Activated CD4-positive, alpha-beta T cell treated with anti-CD3 and anti-CD28 coated beads, Interleukin-2, amount 10 ng/mL, durations not matched to agents 24 days and 14 days (primary cell): ENCODE measurements at regions not wholly inside any gene's neighbourhood (a gene's known extent, or its start where the extent isn't known, plus 50 kb on each side); places are given as distances from the start of the nearest gene placed in this dataset.
"Not testable (repeated sequence)": the region's sequence is repeated elsewhere in the genome, so short reads cannot be mapped to it uniquely, and the experiment has no call there.

Experiments
- DNase-seq: peaks from one replicate; pipeline ENCODE4 v3.0.0; 2022
- H3K27ac Mint-ChIP-seq: one replicate; pipeline ENCODE4 v1.8.0; 2022; ENCODE audit warnings: mild to moderate bottlenecking, mixed read lengths
- H3K27me3 Mint-ChIP-seq: one replicate; pipeline ENCODE4 v1.8.0; 2022; ENCODE audit warnings: mixed read lengths
- H3K36me3 Mint-ChIP-seq: one replicate; pipeline ENCODE4 v1.8.0; 2022; ENCODE audit warnings: low read depth, mild to moderate bottlenecking, mixed read lengths
- H3K4me1 Mint-ChIP-seq: one replicate; pipeline ENCODE4 v1.8.0; 2021; ENCODE audit warnings: mixed read lengths
- H3K4me3 Mint-ChIP-seq: one replicate; pipeline ENCODE4 v1.8.0; 2022; ENCODE audit warnings: mild to moderate bottlenecking, moderate library complexity, mixed read lengths
- H3K9me3 Mint-ChIP-seq: one replicate; pipeline ENCODE4 v1.8.0; 2021; ENCODE audit warnings: mixed read lengths
- intact Hi-C: fragments of 100-400 bp; cut with micrococcal nuclease; formaldehyde crosslinking; loops from one replicate; pipeline ENCODE4 v1.15.1; 2023

DNA sequence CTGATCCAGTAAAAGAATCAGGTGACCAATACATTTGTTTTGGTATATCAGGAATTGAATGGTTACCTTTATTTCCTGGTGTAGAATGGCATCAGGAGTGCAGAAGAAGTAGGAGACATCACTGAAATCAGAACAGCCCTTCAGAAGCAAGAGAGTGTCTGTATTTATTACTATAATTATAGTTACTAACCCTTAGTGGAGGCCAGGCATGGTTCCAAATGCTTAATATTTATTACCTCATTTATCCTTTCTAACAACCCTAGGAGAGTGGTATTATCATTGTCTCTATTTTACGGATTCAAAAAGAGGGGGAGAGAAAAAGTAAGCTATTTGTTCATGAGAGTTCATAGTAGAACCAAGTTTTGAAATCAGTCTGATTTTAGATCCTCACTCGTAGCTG lies 1292.9 kb downstream of the PCDH9 start:
- DNase-seq = no peak
- no peak overlapping the region for H3K4me3 Mint-ChIP-seq
- H3K4me1 Mint-ChIP-seq = no peaks in the 10 kb centered on the region
- H3K27ac Mint-ChIP-seq = no peak overlapping the region
- no peaks in the 10 kb centered on the region for H3K36me3 Mint-ChIP-seq
- no peaks in the 10 kb centered on the region for H3K9me3 Mint-ChIP-seq
- intact Hi-C loops = no loop called here
- H3K27me3 Mint-ChIP-seq = no peaks in the 10 kb centered on the region

DNA sequence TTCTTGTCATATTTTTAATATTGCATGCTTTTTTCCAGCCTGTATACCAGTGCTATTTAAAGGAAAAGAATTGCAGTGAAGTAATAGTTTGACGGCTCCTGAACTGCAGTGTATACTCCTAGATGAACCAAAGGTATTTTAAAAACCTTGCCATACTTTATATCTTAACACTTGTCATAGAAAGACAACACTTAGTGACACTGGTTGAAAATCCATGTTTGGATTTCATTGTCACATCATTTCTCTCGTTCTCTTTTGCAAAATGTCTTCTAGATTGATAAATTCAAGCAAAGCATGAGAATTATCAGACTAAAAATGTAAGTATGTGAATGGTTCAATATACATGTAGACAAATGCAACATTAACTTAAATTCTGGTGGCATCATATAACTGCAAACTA lies 1293.9 kb downstream of the PCDH9 start:
- Mint-ChIP-seq H3K4me1 (no peaks in the 10 kb centered on the region), H3K9me3 (no peaks in the 10 kb centered on the region), H3K27ac (no peak overlapping the region), H3K27me3 (no peaks in the 10 kb centered on the region), H3K36me3 (no peaks in the 10 kb centered on the region), H3K4me3 (no peak overlapping the region)
- DNase-seq = no peak
- intact Hi-C loops = no loop called here

DNA sequence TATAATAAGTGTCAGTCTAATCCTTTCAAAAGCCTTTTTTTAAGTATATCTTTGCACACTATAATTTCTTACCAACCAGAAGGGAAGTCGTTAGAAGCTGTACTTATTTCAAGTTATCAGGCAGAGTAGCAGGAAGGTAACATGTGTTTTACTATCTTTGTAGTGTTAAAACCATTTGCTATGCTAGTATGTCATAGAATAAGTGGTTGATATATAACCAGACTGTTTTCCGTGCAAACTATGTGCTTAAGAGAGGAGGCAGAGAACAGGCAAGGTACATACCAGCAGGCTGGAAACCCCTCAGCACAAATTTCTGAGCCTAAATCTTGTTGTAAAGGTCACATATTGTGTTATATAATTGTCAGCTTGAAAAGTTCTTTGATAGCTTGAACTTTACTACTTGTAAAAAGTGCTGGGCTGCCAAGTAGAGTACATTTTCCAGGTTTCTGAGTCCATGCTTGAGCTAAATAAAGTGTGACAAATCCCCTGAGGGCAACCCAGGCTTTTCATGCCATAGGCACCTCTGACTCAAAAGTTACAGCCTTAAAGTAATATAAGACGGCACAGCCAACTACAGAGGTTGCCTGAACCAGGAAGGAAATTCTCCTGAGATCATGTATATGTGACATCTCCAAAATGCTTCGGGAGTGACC lies 1297.4 kb downstream of the PCDH9 start:
- no peak for DNase-seq
- intact Hi-C loops = no loop called here
- H3K4me1 Mint-ChIP-seq = no peaks in the 10 kb centered on the region
- H3K27ac Mint-ChIP-seq = no peak overlapping the region
- no peaks in the 10 kb centered on the region for H3K27me3 Mint-ChIP-seq
- H3K36me3 Mint-ChIP-seq = no peaks in the 10 kb centered on the region
- H3K9me3 Mint-ChIP-seq = no peaks in the 10 kb centered on the region
- H3K4me3 Mint-ChIP-seq = no peak overlapping the region

DNA sequence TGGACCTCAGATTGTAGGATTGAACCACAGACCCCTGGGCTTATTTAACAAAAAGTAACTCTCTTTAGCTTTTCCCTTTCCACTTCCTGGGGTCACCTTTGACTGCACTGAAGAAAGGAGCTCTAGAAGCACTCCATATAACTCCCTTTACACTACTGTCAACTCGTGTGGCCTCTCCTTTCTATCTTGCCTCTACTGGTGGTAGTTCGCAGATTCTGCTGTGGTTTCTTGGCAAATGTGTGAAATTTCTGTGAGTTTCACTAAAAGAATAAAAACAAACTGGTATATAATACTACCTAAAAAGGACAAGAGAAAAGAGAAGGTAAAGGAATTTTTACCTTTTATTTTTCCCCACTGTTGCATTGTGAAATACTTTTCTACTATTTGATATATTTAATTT lies 1298.1 kb downstream of the PCDH9 start:
- Mint-ChIP-seq H3K4me3 (no peak overlapping the region), H3K27me3 (no peaks in the 10 kb centered on the region), H3K36me3 (no peaks in the 10 kb centered on the region), H3K27ac (no peak overlapping the region), H3K4me1 (no peaks in the 10 kb centered on the region), H3K9me3 (no peaks in the 10 kb centered on the region)
- intact Hi-C loops = no loop called here
- DNase-seq = no peak

DNA sequence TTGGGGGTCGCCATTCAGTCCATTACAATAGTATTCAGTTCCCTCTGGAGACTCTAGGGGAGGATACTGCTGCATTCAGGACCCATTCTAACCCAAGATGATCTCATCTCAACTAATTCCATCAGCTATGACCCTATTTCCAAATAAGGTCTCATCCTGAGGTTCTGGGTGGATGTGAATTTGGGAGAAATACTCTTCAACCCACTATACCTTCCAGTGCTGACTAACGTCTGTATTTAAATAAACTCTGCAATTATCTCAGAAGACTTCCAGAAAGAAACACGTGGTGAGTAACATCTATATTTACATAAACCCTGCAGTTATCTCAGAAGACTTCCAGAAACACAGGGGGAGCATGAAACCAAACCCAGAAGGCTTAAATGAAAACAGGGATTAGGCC lies 1300.7 kb downstream of the PCDH9 start:
- intact Hi-C loops = no loop called here
- Mint-ChIP-seq H3K4me1 (no peaks in the 10 kb centered on the region), H3K27me3 (no peaks in the 10 kb centered on the region), H3K4me3 (no peak overlapping the region), H3K36me3 (no peaks in the 10 kb centered on the region), H3K9me3 (no peaks in the 10 kb centered on the region), H3K27ac (no peak overlapping the region)
- no peak for DNase-seq

DNA sequence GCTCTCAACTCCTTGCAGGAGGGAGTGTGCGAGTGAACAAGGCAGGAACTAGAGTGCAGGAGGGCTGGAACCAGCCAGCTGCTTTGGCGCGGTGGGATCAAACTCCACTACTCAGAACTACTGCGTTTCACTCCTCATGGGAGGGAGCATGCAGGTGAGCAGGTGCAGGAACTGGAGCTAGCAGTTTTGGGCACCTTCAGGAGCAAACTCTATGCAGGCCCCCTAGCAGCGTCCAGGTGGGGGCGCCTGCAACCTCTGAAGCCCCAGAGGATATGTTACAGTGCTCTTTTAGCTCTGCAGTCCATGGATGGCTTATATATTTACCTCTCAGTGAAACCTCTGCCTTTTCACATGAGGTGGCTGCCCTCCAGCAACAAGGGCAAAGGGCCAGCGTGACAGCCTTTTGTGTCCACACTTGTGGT lies 1303.4 kb downstream of the PCDH9 start:
- Mint-ChIP-seq H3K4me1 (no peaks in the 10 kb centered on the region), H3K27me3 (no peaks in the 10 kb centered on the region), H3K27ac (no peak overlapping the region), H3K9me3 (no peaks in the 10 kb centered on the region), H3K4me3 (no peak overlapping the region), H3K36me3 (no peaks in the 10 kb centered on the region)
- no peak for DNase-seq
- intact Hi-C loops = no loop called here

DNA sequence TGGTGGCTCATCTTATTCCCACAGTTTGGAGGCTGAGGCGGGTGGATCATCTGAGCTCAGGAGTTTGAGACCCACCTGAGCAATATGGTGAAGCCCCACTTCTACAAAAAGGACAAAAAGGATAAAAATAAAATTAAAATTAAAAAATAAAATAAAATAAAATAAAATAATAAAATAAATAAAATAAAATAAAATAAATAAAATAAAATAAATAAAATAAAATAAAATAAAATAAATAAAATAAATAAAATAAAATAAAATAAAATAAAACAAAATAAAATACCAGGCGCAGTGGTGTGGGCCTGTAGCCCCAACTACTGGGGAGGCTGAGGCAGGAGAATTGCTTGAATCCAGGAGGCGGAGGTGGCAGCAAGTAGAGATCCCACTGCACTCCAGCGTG lies 1307.3 kb downstream of the PCDH9 start:
- H3K36me3 Mint-ChIP-seq, H3K4me3 Mint-ChIP-seq, DNase-seq, H3K27me3 Mint-ChIP-seq, H3K27ac Mint-ChIP-seq, H3K9me3 Mint-ChIP-seq, intact Hi-C loops, H3K4me1 Mint-ChIP-seq: not testable (repeated sequence)

DNA sequence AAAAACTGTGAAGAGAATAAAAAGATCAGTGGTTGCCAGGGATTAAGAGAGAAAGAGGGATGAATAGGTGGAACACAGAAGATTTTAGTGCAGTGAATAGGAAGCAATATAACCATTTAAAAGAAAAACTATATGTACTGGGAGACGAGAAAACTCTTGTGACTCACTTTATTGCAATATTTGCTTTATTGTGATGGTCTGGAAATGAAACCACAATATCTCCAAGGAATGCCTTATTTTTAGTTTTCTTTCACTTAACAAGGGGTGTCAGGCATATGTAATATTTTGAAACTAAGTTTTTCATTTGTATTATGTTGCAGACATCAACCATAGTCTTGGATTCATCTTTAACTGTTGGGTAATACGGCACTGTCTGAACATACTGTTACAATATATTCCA lies 1308.2 kb downstream of the PCDH9 start:
- Mint-ChIP-seq H3K4me1 (no peaks in the 10 kb centered on the region), H3K4me3 (no peak overlapping the region), H3K27ac (no peak overlapping the region), H3K36me3 (no peaks in the 10 kb centered on the region), H3K27me3 (no peaks in the 10 kb centered on the region), H3K9me3 (no peaks in the 10 kb centered on the region)
- intact Hi-C loops = no loop called here
- DNase-seq = no peak

DNA sequence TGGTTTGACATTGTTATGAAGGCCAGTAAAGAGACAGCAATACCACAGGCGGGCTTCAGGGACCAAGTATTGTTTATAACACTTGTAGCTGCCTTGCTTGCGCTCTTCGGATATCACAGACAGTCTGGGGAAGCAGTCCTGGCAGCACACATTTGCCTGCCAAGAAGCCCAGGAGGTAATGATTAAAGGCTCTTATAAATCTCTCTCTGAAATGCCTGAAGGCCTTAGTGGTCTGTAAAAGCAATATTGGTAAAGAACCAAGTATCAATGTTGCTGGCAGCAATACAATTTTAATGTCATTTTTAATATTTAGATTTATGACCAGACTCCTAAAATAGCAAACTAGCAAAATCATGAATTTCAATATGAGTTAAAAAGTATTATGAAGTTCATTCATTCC lies 1312.4 kb downstream of the PCDH9 start:
- Mint-ChIP-seq H3K36me3 (no peaks in the 10 kb centered on the region), H3K27me3 (no peaks in the 10 kb centered on the region), H3K9me3 (no peaks in the 10 kb centered on the region), H3K4me3 (no peak overlapping the region), H3K4me1 (no peaks in the 10 kb centered on the region), H3K27ac (no peak overlapping the region)
- no peak for DNase-seq
- intact Hi-C loops = no loop called here

DNA sequence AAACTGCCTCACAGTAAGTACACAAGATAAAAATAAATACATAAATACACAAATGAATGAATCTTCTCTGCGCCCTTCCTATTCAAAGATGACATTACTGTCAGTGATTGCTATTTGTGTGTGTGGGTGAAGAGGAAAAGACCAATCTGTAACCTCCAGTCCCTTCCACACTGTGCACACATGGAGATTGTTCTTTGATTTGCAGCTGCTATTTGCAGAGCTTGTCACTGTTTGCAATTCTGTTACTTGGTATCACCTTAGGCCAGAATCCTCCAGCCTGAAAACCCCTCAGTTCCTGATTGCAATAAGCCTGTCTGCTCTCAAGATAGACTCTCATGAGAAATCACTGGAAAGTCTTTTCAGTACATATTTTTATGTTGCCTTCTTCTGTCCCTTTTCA lies 1314.9 kb downstream of the PCDH9 start:
- H3K36me3 Mint-ChIP-seq = no peaks in the 10 kb centered on the region
- intact Hi-C loops = no loop called here
- no peak overlapping the region for H3K27ac Mint-ChIP-seq
- no peak for DNase-seq
- H3K9me3 Mint-ChIP-seq = no peaks in the 10 kb centered on the region
- no peaks in the 10 kb centered on the region for H3K27me3 Mint-ChIP-seq
- no peak overlapping the region for H3K4me3 Mint-ChIP-seq
- no peaks in the 10 kb centered on the region for H3K4me1 Mint-ChIP-seq

DNA sequence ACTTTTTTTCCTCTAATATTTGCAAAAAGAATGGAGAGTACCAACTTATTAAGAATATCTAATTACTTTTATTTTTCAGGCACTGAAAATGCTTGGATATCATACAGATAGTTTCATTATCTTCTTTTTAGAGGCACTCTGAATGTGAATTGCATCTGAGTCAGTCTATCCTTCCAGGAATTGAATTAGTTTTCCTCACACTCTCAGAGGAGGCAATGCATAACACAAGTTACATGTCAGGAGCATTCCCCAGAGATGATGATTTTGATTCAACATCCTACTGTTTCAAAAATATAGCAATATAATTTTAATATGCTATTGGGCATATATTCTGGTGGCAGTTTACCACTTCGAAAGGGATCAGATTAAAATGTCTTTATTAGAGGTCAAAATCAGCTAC lies 1315.4 kb downstream of the PCDH9 start:
- intact Hi-C loops = no loop called here
- Mint-ChIP-seq H3K27ac (no peak overlapping the region), H3K27me3 (no peaks in the 10 kb centered on the region), H3K4me3 (no peak overlapping the region), H3K9me3 (no peaks in the 10 kb centered on the region), H3K4me1 (no peaks in the 10 kb centered on the region), H3K36me3 (no peaks in the 10 kb centered on the region)
- DNase-seq = no peak

DNA sequence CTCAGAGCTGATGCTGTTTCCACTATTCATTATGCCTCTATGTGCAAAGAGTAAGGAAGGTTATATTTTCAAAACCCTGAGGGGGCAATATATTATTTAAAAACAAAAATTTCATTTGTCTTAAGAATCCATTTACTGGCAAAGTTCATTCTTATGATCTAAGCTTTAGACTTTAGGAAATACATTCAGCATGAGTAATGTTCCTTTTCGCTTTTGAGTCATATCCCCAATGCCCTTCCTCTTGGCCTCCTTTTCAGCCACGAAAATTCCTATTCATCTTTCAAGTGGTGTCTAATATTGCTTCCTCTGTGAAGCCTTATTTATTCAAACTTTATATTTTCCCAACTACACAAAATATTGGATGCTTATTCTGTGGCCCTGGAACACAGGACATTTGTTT lies 1317.0 kb downstream of the PCDH9 start:
- H3K27ac Mint-ChIP-seq = no peak overlapping the region
- H3K4me1 Mint-ChIP-seq = no peaks in the 10 kb centered on the region
- DNase-seq = no peak
- no peaks in the 10 kb centered on the region for H3K36me3 Mint-ChIP-seq
- intact Hi-C loops = no loop called here
- H3K9me3 Mint-ChIP-seq = peaks cover 2% of the 10 kb centered on the region
- no peak overlapping the region for H3K4me3 Mint-ChIP-seq
- no peaks in the 10 kb centered on the region for H3K27me3 Mint-ChIP-seq

DNA sequence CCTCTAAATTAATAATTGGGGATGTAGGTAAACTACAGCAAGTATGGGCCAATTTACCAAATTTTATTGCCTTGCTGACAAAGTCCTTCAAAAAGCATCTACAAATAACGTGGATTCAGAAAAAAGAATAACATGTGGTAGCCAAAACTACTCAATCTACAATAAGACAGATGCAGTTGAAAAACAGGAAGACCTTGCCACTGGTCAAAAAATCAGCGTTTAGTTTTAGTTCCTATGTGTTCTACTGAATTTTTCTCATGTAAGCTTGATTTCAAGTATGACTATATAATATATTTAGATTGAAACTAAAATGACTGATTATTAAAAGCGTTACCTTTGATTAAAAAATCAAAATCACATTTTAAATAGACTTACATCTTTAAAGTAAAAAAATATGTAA lies 1317.6 kb downstream of the PCDH9 start:
- H3K4me1 Mint-ChIP-seq = no peaks in the 10 kb centered on the region
- DNase-seq = no peak
- H3K36me3 Mint-ChIP-seq = no peaks in the 10 kb centered on the region
- H3K4me3 Mint-ChIP-seq = no peak overlapping the region
- no peak overlapping the region for H3K27ac Mint-ChIP-seq
- intact Hi-C loops = no loop called here
- no peaks in the 10 kb centered on the region for H3K27me3 Mint-ChIP-seq
- H3K9me3 Mint-ChIP-seq = peaks cover 4% of the 10 kb centered on the region

DNA sequence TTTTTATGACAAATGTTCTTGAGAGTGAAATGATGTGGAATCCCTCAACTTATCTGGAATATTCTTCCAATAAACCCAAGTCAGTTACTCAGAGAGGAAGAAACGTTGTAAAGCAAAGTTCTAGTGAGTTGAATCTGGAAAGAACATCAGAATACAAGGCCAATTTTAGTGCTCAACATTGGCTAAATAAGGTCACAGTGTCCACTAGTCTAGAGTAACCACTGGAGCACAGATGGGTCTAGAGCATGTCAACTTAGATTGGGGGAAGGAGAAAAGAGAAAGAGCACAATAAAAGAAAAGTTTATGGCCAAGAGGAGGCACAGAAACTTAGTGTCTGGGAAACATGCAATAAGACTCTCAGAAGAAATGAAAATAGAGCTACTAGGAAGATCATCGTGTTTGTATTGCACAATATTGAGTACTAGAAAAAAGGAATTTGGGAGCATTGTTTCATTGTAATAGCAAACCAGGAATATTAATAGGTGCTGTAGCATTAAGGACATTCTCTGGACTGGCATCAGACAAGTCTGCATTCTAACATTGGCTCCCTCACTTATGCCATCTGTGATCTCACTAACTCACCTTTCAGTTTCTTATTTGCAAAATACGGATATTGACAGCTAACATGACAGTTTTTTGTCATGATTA lies 1318.5 kb downstream of the PCDH9 start:
- no peak overlapping the region for H3K4me3 Mint-ChIP-seq
- no peaks in the 10 kb centered on the region for H3K27me3 Mint-ChIP-seq
- intact Hi-C loops = no loop called here
- no peaks in the 10 kb centered on the region for H3K4me1 Mint-ChIP-seq
- H3K27ac Mint-ChIP-seq = no peak overlapping the region
- DNase-seq = no peak
- no peaks in the 10 kb centered on the region for H3K36me3 Mint-ChIP-seq
- H3K9me3 Mint-ChIP-seq = peaks cover 4% of the 10 kb centered on the region

DNA sequence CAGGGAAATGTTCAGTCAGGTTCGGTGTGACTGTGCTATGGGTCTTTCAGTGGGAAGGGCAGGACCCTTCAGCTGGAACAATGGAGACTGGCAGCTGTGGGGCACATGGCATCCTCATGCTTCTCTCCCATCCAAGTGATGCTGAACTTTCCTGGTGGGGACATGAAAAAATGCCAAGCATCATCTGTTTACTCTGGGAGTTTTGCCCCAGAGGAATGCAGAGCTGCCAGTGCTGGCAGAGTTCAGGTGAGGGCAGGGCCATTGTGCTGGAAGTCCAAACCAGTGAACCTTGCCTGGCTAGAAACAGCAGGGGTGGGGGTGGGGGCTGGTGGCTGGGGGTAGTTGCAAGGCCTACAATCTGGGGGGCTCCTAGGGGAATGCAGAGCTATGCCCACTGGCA lies 1320.6 kb downstream of the PCDH9 start:
- no peaks in the 10 kb centered on the region for H3K27me3 Mint-ChIP-seq
- no peak for DNase-seq
- intact Hi-C loops = no loop called here
- H3K36me3 Mint-ChIP-seq = no peaks in the 10 kb centered on the region
- no peak overlapping the region for H3K4me3 Mint-ChIP-seq
- peaks cover 10% of the 10 kb centered on the region for H3K9me3 Mint-ChIP-seq
- no peaks in the 10 kb centered on the region for H3K4me1 Mint-ChIP-seq
- H3K27ac Mint-ChIP-seq = no peak overlapping the region
